ENCODE measurements at regions not wholly inside any gene's neighbourhood (a gene's known extent, or its start where the extent isn't known, plus 50 kb on each side); places are given as distances from the start of the nearest gene placed in this dataset.
A peak's percentile ranks its signal among the peaks of the same experiment; 100 is the strongest.

- no peak for DNase-seq
- in situ Hi-C loops (cut with MboI; ENCODE audit: low pct_unique_long_range_greater_than_20kb, low sequenced_read_pairs) = no loop called here
These were observed 1298.3 kb upstream of the WWC1 start for GRCh38 chr5:166992874-166993722.

- in situ Hi-C loops (cut with MboI; ENCODE audit: low pct_unique_long_range_greater_than_20kb, low sequenced_read_pairs) = no loop called here
- no peak for DNase-seq
These were observed 1297.2 kb upstream of the WWC1 start for GRCh38 chr5:166994226-166994625.

DNA sequence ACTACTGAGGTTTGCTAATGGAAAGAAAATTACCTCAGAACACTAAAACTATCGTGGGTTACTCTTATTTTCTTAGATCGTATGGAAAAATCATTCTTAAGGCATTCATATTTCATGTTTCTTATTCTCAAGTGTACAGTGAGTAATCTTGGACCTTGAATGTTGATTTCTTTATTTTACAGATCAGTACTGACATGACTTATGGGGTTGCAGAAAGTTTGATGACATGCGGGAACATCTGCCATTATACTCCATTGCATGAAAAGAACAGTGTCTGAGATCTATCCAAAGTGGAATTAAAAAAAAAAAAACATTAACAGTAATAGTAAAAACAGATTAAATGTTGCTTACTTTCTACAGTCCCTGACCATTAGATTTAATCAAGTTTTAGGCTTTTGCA, 1290.2 kb upstream of the WWC1 start:
- no peak for DNase-seq
- in situ Hi-C loops (cut with MboI; ENCODE audit: low pct_unique_long_range_greater_than_20kb, low sequenced_read_pairs) = no loop called here

DNA sequence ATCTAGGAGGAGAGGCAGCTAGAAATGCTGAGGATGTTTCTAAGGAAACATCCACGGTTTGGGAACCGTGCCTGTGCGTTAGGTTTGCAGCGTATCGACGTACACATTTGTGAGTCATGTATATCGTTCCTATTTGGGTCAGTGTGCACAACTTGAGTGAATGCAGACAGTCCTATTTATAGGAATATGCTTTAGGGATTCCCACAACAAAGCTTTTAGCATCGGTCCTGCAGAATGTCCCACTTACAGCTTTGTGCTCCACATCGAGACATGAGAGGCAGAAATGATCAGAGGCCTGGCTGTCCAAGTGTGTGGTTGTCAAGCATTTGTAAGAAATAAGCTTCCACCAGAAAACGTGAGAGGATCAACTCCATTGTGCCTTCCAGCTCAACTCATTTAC, 1282.7 kb upstream of the WWC1 start:
- DNase-seq = no peak
- in situ Hi-C loops (cut with MboI; ENCODE audit: low pct_unique_long_range_greater_than_20kb, low sequenced_read_pairs) = no loop called here

GRCh38 chr5:167011196-167011595, 1280.2 kb upstream of the WWC1 start:
- in situ Hi-C loops (cut with MboI; ENCODE audit: low pct_unique_long_range_greater_than_20kb, low sequenced_read_pairs) = no loop called here
- DNase-seq = no peak

DNA sequence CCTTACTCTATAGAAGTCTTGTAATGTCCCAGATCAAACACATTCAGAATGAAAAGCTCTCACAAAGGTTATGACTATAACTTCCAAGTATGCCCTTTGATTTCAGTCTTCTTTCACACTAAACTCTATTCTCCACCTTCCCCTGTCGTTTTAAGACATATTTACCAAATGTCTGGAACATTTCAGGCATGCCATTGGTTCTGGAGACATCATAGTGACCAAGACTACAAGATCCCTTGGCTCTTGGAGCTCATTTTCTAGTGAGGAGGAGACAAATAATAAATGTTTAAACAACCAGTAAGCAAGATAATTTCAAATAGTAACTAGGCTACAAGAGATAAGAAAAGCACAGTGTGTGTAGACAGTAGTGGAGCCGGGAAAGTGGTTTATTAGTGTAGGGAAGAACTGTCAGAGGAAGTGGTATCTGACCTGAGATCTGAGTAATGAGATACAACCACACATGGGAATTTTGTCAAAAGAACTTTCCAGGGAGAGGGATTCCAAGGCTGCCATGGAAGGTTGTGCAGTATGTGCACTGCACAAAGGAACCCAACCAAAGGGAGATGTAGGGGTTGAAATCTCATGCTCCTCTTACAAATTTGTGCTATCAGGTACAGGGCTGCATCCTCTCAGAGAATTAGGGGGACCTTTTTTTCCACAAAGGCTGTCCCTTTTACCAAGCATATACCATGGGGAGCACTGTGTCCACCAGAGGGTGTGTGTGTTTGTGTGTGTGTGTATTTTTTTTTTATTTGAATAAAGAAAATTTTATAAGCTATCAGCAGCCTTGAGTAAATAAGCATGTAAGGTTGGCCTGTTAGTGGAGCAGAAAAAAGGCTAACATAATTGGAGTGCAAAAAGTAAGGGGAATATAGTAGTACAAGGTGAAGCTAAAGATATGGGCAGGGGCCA, 1279.1 kb upstream of the WWC1 start:
- in situ Hi-C loops (cut with MboI; ENCODE audit: low pct_unique_long_range_greater_than_20kb, low sequenced_read_pairs) = no loop called here
- DNase-seq = no peak

GRCh38 chr5:167014401-167015056, 1276.9 kb upstream of the WWC1 start:
- in situ Hi-C loops (cut with MboI; ENCODE audit: low pct_unique_long_range_greater_than_20kb, low sequenced_read_pairs) = no loop called here
- DNase-seq = no peak

- in situ Hi-C loops (cut with MboI; ENCODE audit: low pct_unique_long_range_greater_than_20kb, low sequenced_read_pairs) = no loop called here
These were observed 1271.0 kb upstream of the WWC1 start for GRCh38 chr5:167020418-167020817.

DNA sequence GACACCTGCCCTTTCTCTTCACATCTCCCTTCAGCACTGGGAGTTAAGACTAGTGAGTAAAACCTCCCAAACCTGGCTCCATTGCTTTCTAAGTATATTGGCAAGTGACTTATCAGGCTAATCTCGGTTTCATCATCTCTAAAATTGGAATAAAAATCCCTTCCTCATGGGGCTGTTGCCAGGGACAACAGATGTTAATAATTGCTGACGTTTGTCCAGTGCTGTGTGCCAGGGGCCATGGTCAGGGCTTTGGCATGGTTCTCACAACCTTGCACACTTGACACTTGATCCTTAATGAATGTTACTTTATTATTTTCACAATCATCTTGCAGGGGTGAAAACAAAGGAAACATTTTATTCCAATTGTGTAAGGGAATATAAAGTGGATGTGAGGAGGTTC, 1262.0 kb upstream of the WWC1 start:
- in situ Hi-C loops (cut with MboI; ENCODE audit: low pct_unique_long_range_greater_than_20kb, low sequenced_read_pairs) = no loop called here
- DNase-seq = no peak

More at GRCh38 chr5:167020418-167020817, 1271.0 kb upstream of the WWC1 start:
- DNase-seq = no peak

DNA sequence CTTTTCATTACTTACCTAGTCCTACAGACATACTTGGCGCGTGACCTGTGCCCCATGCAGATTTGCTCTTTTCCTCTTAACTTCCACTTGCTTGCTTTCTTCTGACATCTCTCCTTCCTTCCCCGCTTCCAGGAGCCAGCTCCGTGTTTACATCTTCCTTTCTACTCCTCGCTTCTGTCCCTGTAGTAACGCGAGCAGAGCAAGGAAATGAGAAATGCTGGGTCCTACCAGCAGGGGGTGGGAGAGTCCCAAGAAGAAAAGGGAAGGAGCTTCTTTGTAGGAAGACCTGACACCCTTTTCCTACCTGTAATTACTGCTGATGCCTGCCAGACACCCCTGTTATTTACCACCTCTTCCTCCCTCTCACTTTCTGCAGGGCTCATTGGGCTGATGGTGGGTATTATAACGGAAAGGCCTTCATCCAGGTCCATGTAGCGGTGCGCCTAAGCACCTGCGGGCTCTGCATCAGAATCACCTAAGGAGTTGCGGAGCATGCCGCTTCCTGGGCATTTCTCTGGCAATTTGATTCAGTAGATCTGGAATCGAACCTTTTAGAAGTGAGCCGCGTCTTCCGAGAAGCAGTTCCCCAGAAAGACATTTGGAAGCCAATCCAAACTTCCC, 1260.8 kb upstream of the WWC1 start:
- peak; percentile 5 for DNase-seq
- in situ Hi-C loops (cut with MboI; ENCODE audit: low pct_unique_long_range_greater_than_20kb, low sequenced_read_pairs) = no loop called here

DNA sequence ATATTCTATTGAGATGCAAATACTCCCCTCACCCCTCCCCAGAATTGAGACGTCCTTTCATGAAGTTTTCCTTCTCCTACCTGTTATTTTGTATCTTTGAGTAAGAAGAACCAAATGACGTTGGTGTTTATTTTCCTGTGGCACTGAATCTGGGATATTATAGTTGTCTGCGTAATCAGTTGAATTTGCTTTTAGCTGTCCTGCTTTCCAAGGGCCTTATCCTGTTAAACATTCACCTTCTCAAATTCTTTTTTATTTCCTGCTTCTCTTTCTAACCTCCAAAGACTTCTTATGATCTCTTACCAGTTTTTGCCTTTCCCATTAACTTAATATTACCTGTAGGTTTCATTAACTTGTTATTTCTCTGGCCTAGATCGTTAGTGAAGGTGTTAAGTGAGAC, 1254.9 kb upstream of the WWC1 start:
- in situ Hi-C loops (cut with MboI; ENCODE audit: low pct_unique_long_range_greater_than_20kb, low sequenced_read_pairs) = no loop called here
- DNase-seq = no peak

GRCh38 chr5:167049043-167049663, 1242.3 kb upstream of the WWC1 start:
- in situ Hi-C loops (cut with MboI; ENCODE audit: low pct_unique_long_range_greater_than_20kb, low sequenced_read_pairs) = no loop called here
- DNase-seq = peak; percentile 44

DNA sequence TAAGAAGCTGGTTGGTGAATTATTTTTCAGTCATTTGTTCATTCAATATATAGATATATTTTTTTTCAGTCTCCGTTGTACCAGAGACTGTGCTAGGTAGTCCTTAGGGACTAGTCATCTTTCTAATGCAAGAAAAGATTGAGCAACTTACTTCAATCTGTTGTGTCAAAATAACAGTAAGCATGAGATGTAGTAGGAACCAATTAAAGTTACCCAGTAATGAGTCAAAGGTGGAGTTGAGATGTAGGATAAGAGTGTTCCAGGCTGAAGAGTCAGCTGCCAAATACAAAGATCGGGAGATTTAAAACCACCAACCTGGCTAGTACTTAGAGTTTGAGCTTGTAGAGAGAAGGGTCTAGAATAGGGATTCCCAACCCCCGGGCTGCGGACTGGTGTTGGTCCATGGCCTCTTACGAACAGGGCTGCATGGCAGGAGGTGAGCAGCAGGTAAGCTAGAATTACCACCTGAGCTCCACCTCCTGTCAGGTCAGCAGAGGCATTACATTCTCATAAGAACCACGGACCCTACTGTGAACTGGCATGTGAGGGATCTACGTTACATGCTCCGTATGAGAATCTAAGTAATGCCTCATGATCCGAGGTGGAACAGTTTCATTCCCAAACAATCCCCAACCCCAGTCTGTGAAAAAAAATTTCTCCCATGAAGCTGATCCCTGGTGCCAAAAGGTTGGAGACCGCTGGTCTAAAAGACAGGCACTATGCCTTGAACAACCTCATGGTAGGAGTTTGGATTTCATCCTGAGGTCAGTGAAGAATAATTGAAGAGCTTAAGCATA, 1241.5 kb upstream of the WWC1 start:
- in situ Hi-C loops (cut with MboI; ENCODE audit: low pct_unique_long_range_greater_than_20kb, low sequenced_read_pairs) = no loop called here
- DNase-seq = no peak

- no peak for DNase-seq
- in situ Hi-C loops (cut with MboI; ENCODE audit: low pct_unique_long_range_greater_than_20kb, low sequenced_read_pairs) = no loop called here
These were observed 1240.7 kb upstream of the WWC1 start for GRCh38 chr5:167050568-167051401.

DNA sequence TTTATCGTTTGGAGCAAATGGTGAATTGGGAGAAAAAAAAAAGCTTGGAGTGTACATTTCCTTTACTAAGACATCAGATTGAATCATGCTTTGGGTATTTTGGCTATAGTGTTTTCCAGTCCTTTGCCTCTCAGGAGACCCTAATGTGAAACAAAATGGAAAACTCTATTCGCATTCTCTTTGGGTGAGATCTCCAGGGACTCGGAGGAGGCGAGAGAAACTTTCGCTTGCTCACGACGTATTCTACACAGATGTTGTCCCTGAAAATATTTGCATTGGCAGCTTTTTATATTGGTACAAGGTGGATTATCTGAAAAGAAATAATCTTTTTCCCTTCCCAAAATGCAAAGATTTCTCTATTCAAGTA, 1240.1 kb upstream of the WWC1 start:
- no peak for DNase-seq
- in situ Hi-C loops (cut with MboI; ENCODE audit: low pct_unique_long_range_greater_than_20kb, low sequenced_read_pairs) = no loop called here

DNA sequence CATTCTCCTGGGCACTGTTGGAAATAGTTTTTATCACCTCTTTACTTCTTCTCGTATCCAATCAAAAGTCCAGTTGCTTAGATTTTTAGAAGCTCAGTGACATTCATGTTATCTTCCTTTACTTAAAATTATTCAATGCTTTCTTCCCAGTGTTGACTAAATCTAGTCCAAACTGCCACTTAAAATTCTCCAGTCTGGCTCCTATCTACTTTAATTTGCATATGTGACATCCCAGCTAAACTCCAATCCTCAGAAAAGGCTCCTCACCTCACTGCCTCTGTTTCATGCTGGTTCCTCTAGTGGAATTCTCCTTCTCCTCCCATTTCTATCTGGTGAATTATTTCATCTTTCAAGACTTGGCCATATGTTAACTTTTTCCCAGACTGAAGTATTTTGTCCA, 1238.7 kb upstream of the WWC1 start:
- DNase-seq = no peak
- in situ Hi-C loops (cut with MboI; ENCODE audit: low pct_unique_long_range_greater_than_20kb, low sequenced_read_pairs) = no loop called here

DNA sequence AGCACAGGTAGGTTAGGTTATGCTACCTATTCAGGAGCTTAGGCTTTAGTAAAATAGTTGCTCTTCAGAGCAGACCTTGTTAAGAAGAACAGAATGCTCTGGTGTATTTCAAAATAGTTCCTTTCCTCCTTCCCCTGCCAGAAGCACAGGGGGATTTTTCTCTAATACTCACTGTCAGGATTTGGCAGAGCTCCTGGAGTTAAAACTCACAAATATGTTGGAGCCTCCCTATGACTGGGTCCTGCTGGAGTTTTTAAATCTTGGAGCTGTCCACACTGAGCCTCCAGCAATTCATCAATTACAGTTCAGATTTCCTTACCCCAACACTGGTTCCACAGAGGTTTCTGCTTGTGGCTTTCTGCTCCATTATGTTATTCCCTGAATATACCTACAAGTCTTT, 1233.8 kb upstream of the WWC1 start:
- in situ Hi-C loops (cut with MboI; ENCODE audit: low pct_unique_long_range_greater_than_20kb, low sequenced_read_pairs) = no loop called here
- no peak for DNase-seq

All from KBM-7 (cell line).